Suprapubic skin (tissue), 4 donors: ENCODE measurements at regions not wholly inside any gene's neighbourhood (a gene's known extent, or its start where the extent isn't known, plus 50 kb on each side); places are given as distances from the start of the nearest gene placed in this dataset.

Experiments used
- DNase-seq, 2 donors: peaks; one replicate each; pipeline ENCODE4 v3.0.0-alpha.2; 2019; ENCODE audit warnings: low spot score in 2 of 2
- H3K27ac ChIP-seq: fragments of 200-600 bp; sonication (generic); one replicate; pipeline ENCODE4 v1.5.1; 2019
- H3K27me3 ChIP-seq: fragments of 200-600 bp; sonication (generic); one replicate; pipeline ENCODE4 v1.5.1; 2019
- H3K36me3 ChIP-seq: fragments of 200-600 bp; sonication (generic); one replicate; pipeline ENCODE4 v1.5.1; 2019
- H3K4me1 ChIP-seq: fragments of 200-600 bp; sonication (generic); one replicate; pipeline ENCODE4 v1.5.1; 2019
- H3K4me3 ChIP-seq: fragments of 200-600 bp; sonication (generic); one replicate; pipeline ENCODE4 v1.5.1; 2019; ENCODE audit warnings: mild to moderate bottlenecking
- H3K9me3 ChIP-seq: fragments of 200-600 bp; sonication (generic); one replicate; pipeline ENCODE4 v1.5.1; 2019
- CTCF ChIP-seq, 2 donors: fragments of 200-600 bp in 1 of 2; fragments of 450-650 bp in 1 of 2; sonication (generic) in 1 of 2; IDR thresholded peaks; one replicate each; pipeline ENCODE4 v1.5.1; 2016 to 2019; ENCODE audit warnings: antibody characterized with exemption in 2 of 2, mild to moderate bottlenecking in 1 of 2, moderate library complexity in 1 of 2
- EP300 ChIP-seq: sonication (generic); formaldehyde crosslinking; IDR thresholded peaks from one replicate; pipeline ENCODE4 v1.6.1; 2017; ENCODE audit warnings: antibody characterized with exemption
- POLR2A ChIP-seq, 2 donors: fragments of 450-650 bp; IDR thresholded peaks; one replicate each; pipeline ENCODE4 v1.6.1; 2017; ENCODE audit warnings: antibody characterized with exemption in 2 of 2, mild to moderate bottlenecking in 2 of 2, moderate library complexity in 2 of 2
- POLR2AphosphoS5 ChIP-seq, 3 donors: sonication (generic); formaldehyde crosslinking; IDR thresholded peaks; one replicate each; pipeline ENCODE4 v1.6.1; 2017; ENCODE audit warnings: antibody characterized with exemption in 3 of 3
- WGBS: methylation state at CpG from one replicate; pipeline ENCODE4 v1.1.5; 2018; 5-methylcytosine and 5-hydroxymethylcytosine counted together

GRCh38 chr2:21331625-21332370, 208.0 kb downstream of the TDRD15 start:
- 88% methylated on average over 3 of the region's 3 CpGs for WGBS
- H3K27me3 ChIP-seq: no peaks in the 10 kb centered on the region
- H3K9me3 ChIP-seq: no peaks in the 10 kb centered on the region
- TF ChIP-seq POLR2AphosphoS5 (IDR thresholded peaks at IDR 0.05) (no peak), EP300 (no peak), CTCF (IDR thresholded peaks at IDR 0.05) (no peak), POLR2A (IDR thresholded peaks at IDR 0.05) (no peak)
- no peaks in the 10 kb centered on the region for H3K36me3 ChIP-seq
- H3K4me1 ChIP-seq: peaks cover 14% of the 10 kb centered on the region
- no peak overlapping the region for H3K4me3 ChIP-seq
- H3K27ac ChIP-seq: no peak overlapping the region
- DNase-seq: no peak

DNA sequence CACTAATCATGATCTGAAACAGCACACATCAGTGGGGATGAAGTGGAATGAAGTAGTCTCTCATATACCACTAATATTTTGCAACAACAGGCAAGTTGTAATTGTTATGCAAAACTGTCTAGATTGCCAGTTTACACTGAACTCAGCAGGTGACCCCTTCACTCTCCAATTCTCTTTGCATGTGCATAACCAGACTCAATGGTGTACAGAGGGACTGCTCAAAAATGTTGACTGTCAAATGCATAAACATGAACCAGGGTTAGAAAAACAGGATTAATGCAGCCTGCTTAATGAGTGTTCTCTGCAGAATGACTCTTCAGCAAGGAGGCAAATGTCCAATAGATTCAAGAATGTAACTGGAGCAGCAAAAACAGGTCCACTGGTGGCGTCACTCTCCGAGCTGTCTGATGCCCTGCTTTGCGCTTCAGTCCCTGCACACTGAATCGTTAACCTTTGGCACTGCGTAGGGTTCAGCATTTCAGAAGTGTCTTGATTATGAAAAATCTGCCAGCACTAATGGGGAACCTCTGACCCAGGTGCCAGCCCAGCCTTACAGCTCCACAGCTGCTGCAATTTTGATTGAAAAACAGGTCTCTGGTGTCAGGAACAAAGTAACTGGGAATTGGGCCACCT, 209.3 kb downstream of the TDRD15 start:
- Histone ChIP-seq H3K27me3 (no peaks in the 10 kb centered on the region), H3K4me3 (no peak overlapping the region), H3K4me1 (peaks cover 14% of the 10 kb centered on the region), H3K27ac (no peak overlapping the region), H3K9me3 (no peaks in the 10 kb centered on the region), H3K36me3 (no peaks in the 10 kb centered on the region)
- WGBS: 44% methylated on average over 5 of the region's 5 CpGs
- TF ChIP-seq EP300: no peak
- no peak for DNase-seq

DNA sequence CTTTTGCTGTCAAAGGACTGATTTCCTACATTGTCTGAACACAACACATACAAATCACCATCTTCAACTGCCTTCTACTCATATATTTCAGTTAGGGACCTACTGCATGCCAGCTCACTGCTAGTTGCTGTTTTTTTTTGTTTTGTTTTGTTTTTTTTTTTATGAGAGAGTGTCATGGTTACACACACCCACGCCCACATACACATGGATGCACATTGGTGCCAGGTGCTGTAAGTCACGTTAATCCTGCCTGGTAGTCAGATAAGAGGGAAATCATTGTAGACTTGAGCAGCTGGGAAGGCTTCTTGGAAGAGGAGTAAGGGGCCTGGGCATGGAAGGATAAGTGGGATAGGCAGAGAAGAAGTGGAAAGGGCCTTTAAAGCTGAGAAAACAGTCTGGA, 209.9 kb downstream of the TDRD15 start:
- Histone ChIP-seq H3K27me3 (no peaks in the 10 kb centered on the region), H3K4me1 (peaks cover 14% of the 10 kb centered on the region), H3K36me3 (no peaks in the 10 kb centered on the region), H3K9me3 (no peaks in the 10 kb centered on the region), H3K4me3 (no peak overlapping the region), H3K27ac (no peak overlapping the region)
- TF ChIP-seq CTCF (IDR thresholded peaks at IDR 0.05) (no peak), EP300 (no peak), POLR2A (IDR thresholded peaks at IDR 0.05) (no peak), POLR2AphosphoS5 (IDR thresholded peaks at IDR 0.05) (no peak)
- DNase-seq: no peak
- WGBS: 28% methylated on average over 2 of the region's 2 CpGs

GRCh38 chr2:21346984-21347383, 223.2 kb downstream of the TDRD15 start:
- H3K4me3 ChIP-seq: no peak overlapping the region
- DNase-seq: no peak
- H3K4me1 ChIP-seq: peaks cover 9% of the 10 kb centered on the region
- no peaks in the 10 kb centered on the region for H3K9me3 ChIP-seq
- H3K27me3 ChIP-seq: no peaks in the 10 kb centered on the region
- H3K36me3 ChIP-seq: no peaks in the 10 kb centered on the region
- WGBS: 92% methylated on average over 2 of the region's 2 CpGs
- TF ChIP-seq POLR2AphosphoS5 (IDR thresholded peaks at IDR 0.05) (no peak), POLR2A (IDR thresholded peaks at IDR 0.05) (no peak), EP300 (no peak)
- no peak overlapping the region for H3K27ac ChIP-seq

GRCh38 chr2:21353879-21354679, 230.3 kb downstream of the TDRD15 start:
- Histone ChIP-seq H3K4me3 (no peak overlapping the region), H3K27me3 (no peaks in the 10 kb centered on the region), H3K27ac (no peak overlapping the region), H3K36me3 (no peaks in the 10 kb centered on the region), H3K4me1 (peaks cover 9% of the 10 kb centered on the region), H3K9me3 (no peaks in the 10 kb centered on the region)
- WGBS: 87% methylated on average over 3 of the region's 3 CpGs
- no peak for DNase-seq
- TF ChIP-seq CTCF (IDR thresholded peaks at IDR 0.05): no peak
- no peak for TF ChIP-seq POLR2A (IDR thresholded peaks at IDR 0.05)
- no peak for TF ChIP-seq EP300
- TF ChIP-seq POLR2AphosphoS5 (IDR thresholded peaks at IDR 0.05): no peak
